Kidney epithelial cell (primary cell): ENCODE measurements at regions not wholly inside any gene's neighbourhood (a gene's known extent, or its start where the extent isn't known, plus 50 kb on each side); places are given as distances from the start of the nearest gene placed in this dataset.

ENCODE experiments used
- DNase-seq: peaks from one replicate; pipeline ENCODE4 v3.0.0-alpha.2; 2010; ENCODE audit warnings: low read depth
- H3K27me3 ChIP-seq: 2 replicates; pipeline ENCODE4 v1.6.0; 2011; ENCODE audit warnings: low read length; ENCODE audit not compliant: control insufficient read depth, insufficient read depth
- H3K36me3 ChIP-seq: 2 replicates; pipeline ENCODE4 v1.5.1; 2011; ENCODE audit warnings: low read length; ENCODE audit not compliant: control insufficient read depth, insufficient read depth
- H3K4me3 ChIP-seq: 2 replicates; pipeline ENCODE4 v1.5.1; 2011; ENCODE audit warnings: low read depth, mild to moderate bottlenecking, control low read depth, low read length
- TF ChIP-seq, protein P1 (sequence below): IDR thresholded peaks from 2 replicates; pipeline ENCODE4 v1.5.1; 2011; ENCODE audit warnings: mild to moderate bottlenecking, moderate library complexity, low read length, control low read depth, inconsistent platforms; ENCODE audit not compliant: insufficient read depth, poor library complexity, severe bottlenecking

GRCh38 chr7:18154726-18155125, 127.1 kb upstream of the PRPS1L1 start:
- Histone ChIP-seq H3K27me3 (no peaks in the 10 kb centered on the region), H3K36me3 (no peaks in the 10 kb centered on the region), H3K4me3 (no peak overlapping the region)
- TF ChIP-seq, protein P1, sequence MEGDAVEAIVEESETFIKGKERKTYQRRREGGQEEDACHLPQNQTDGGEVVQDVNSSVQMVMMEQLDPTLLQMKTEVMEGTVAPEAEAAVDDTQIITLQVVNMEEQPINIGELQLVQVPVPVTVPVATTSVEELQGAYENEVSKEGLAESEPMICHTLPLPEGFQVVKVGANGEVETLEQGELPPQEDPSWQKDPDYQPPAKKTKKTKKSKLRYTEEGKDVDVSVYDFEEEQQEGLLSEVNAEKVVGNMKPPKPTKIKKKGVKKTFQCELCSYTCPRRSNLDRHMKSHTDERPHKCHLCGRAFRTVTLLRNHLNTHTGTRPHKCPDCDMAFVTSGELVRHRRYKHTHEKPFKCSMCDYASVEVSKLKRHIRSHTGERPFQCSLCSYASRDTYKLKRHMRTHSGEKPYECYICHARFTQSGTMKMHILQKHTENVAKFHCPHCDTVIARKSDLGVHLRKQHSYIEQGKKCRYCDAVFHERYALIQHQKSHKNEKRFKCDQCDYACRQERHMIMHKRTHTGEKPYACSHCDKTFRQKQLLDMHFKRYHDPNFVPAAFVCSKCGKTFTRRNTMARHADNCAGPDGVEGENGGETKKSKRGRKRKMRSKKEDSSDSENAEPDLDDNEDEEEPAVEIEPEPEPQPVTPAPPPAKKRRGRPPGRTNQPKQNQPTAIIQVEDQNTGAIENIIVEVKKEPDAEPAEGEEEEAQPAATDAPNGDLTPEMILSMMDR: no peak
- no peak for DNase-seq

- TF ChIP-seq, protein P1: no peak
- H3K27me3 ChIP-seq: no peaks in the 10 kb centered on the region
- H3K4me3 ChIP-seq: no peak overlapping the region
- DNase-seq: no peak
- H3K36me3 ChIP-seq: no peaks in the 10 kb centered on the region
Observed at GRCh38 chr7:18157233-18157632, 129.6 kb upstream of the PRPS1L1 start.

GRCh38 chr7:18162657-18163056, 135.0 kb upstream of the PRPS1L1 start:
- Histone ChIP-seq H3K36me3 (no peaks in the 10 kb centered on the region), H3K4me3 (no peak overlapping the region), H3K27me3 (no peaks in the 10 kb centered on the region)
- TF ChIP-seq, protein P1: no peak
- no peak for DNase-seq

DNA sequence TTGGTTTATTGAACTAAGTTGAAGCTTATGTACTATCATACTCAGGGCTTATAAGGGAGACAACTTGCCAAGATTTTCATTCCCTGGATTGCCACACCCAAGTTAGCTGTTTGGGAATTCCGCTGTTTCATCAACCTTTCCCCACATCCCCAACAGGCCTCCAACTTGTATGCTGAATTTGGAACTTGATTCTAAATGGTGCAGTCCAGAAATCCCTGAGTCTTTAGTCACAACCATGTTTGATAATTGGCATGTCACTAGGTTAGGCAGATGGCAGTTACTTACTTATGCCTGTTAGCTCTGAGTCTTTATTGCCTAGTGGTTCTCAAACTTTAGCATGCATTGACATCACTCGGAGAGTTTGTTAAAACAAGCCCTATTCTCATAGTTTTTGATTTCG, 135.4 kb upstream of the PRPS1L1 start:
- H3K27me3 ChIP-seq: no peaks in the 10 kb centered on the region
- no peak for DNase-seq

DNA sequence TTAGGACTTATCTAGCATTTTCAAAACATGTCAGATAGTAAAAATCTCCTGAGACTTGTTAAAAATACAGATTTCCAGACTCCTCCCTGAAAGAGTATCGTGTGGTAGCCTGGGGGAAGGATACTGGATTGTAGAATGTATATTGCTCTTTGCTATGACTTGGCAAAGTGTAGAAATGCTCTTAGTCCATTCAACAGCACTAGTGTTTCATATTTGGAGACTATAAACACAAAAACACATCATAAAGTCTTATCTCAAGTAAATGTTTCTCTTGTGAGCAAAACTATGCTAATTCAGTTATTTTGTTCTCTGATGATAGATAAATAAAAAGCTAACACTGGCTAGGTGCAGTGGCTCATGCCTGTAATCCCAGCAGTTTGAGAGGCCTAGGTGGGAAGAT, 137.5 kb upstream of the PRPS1L1 start:
- no peak for DNase-seq
- Histone ChIP-seq H3K27me3 (no peaks in the 10 kb centered on the region), H3K4me3 (no peak overlapping the region), H3K36me3 (no peaks in the 10 kb centered on the region)
- TF ChIP-seq, protein P1: no peak

More for the DNA sequence above, 135.4 kb upstream of the PRPS1L1 start:
- no peak overlapping the region for H3K4me3 ChIP-seq
- H3K36me3 ChIP-seq: no peaks in the 10 kb centered on the region
- TF ChIP-seq, protein P1: no peak

GRCh38 chr7:18166002-18166401, 138.4 kb upstream of the PRPS1L1 start:
- H3K27me3 ChIP-seq: no peaks in the 10 kb centered on the region
- H3K36me3 ChIP-seq: no peaks in the 10 kb centered on the region
- no peak for DNase-seq
- TF ChIP-seq, protein P1: no peak
- H3K4me3 ChIP-seq: no peak overlapping the region
